Neural cell (in vitro differentiated cells): ENCODE measurements at regions not wholly inside any gene's neighbourhood (a gene's known extent, or its start where the extent isn't known, plus 50 kb on each side); places are given as distances from the start of the nearest gene placed in this dataset.

Experiments used
- H2AFZ ChIP-seq: fragments of 200-600, 300-800 bp; sonication (generic), shearing (Covaris generic); 2 replicates; pipeline ENCODE4 v1.6.0; 2014; ENCODE audit warnings: low read depth, mild to moderate bottlenecking, antibody characterized with exemption, low read length, moderate library complexity
- H3F3A ChIP-seq: fragments of 200-600 bp; shearing (Covaris generic); 2 replicates; pipeline ENCODE4 v1.6.1; 2016; ENCODE audit warnings: mild to moderate bottlenecking, moderate library complexity, mixed read lengths, antibody characterized with exemption, low read length; ENCODE audit not compliant: insufficient read depth, poor library complexity, severe bottlenecking
- H3K27ac ChIP-seq: fragments of 200-600, 300-800 bp; sonication (generic), shearing (Covaris generic); 2 replicates; pipeline ENCODE4 v1.5.1; 2014; ENCODE audit warnings: mild to moderate bottlenecking, low read length, moderate library complexity
- H3K27me3 ChIP-seq: fragments of 300-800, 200-600 bp; sonication (generic), shearing (Covaris generic); 2 replicates; pipeline ENCODE4 v1.6.0; 2014; ENCODE audit warnings: mild to moderate bottlenecking, low read depth, low read length, moderate library complexity; ENCODE audit not compliant: insufficient read depth
- H3K36me3 ChIP-seq: fragments of 300-800, 200-600 bp; sonication (generic), shearing (Covaris generic); 2 replicates; pipeline ENCODE4 v1.5.1; 2014; ENCODE audit warnings: mild to moderate bottlenecking, antibody characterized with exemption, low read length, moderate library complexity; ENCODE audit not compliant: insufficient read depth
- H3K4me2 ChIP-seq: fragments of 300-800, 200-600 bp; sonication (generic), shearing (Covaris generic); 2 replicates; pipeline ENCODE4 v1.6.0; 2014; ENCODE audit warnings: mild to moderate bottlenecking, low read length
- H3K4me3 ChIP-seq: fragments of 300-800, 200-600 bp; sonication (generic), shearing (Covaris generic); 2 replicates; pipeline ENCODE4 v1.5.1; 2014; ENCODE audit warnings: mild to moderate bottlenecking, low read length, moderate library complexity
- H3K79me2 ChIP-seq: fragments of 200-600 bp; shearing (Covaris generic); replicated peaks from 2 replicates; pipeline ENCODE4 v1.6.0; 2014; ENCODE audit warnings: mild to moderate bottlenecking, low read length, moderate library complexity; ENCODE audit not compliant: insufficient read depth
- H3K9ac ChIP-seq: fragments of 300-800, 200-600 bp; sonication (generic), shearing (Covaris generic); 2 replicates; pipeline ENCODE4 v1.6.1; 2016; ENCODE audit warnings: mild to moderate bottlenecking, low read length, mixed read lengths
- H3K9me2 ChIP-seq: fragments of 200-600 bp; shearing (Covaris generic); 2 replicates; pipeline ENCODE4 v1.6.1; 2016; ENCODE audit warnings: mild to moderate bottlenecking, low read length, mixed read lengths; ENCODE audit not compliant: insufficient read depth
- H3K9me3 ChIP-seq: fragments of 200-600, 300-800 bp; sonication (generic), shearing (Covaris generic); 2 replicates; pipeline ENCODE4 v1.6.1; 2016; ENCODE audit warnings: mild to moderate bottlenecking, mixed run types, low read length, moderate library complexity, mixed read lengths
- H4K20me1 ChIP-seq: fragments of 200-600 bp; shearing (Covaris generic); 2 replicates; pipeline ENCODE4 v1.6.1; 2016; ENCODE audit warnings: mild to moderate bottlenecking, mixed run types; ENCODE audit not compliant: insufficient read depth
- EP300 ChIP-seq: fragments of 450-650 bp; conservative IDR thresholded peaks from 2 replicates; pipeline ENCODE4 v1.6.1; 2014; ENCODE audit warnings: antibody characterized with exemption, mild to moderate bottlenecking, moderate library complexity; ENCODE audit not compliant: poor library complexity, severe bottlenecking
- EZH2 ChIP-seq: fragments of 200-600, 300-800 bp; shearing (Covaris generic), sonication (generic); IDR thresholded peaks from 2 replicates; pipeline ENCODE4 v1.6.1; 2014; ENCODE audit warnings: antibody characterized with exemption, low read length, borderline replicate concordance, mild to moderate bottlenecking; ENCODE audit not compliant: insufficient read depth, poor library complexity, severe bottlenecking
- MXI1 ChIP-seq: fragments of 450-650 bp; conservative IDR thresholded peaks from 2 replicates; pipeline ENCODE4 v1.6.1; 2014; ENCODE audit warnings: antibody characterized with exemption, mild to moderate bottlenecking; ENCODE audit not compliant: poor library complexity, severe bottlenecking
- POLR2AphosphoS5 ChIP-seq: IDR thresholded peaks from 2 replicates; pipeline ENCODE4 v1.6.1; 2012
- RAD21 ChIP-seq: fragments of 450-650 bp; conservative IDR thresholded peaks from 2 replicates; pipeline ENCODE4 v1.6.1; 2014; ENCODE audit warnings: antibody characterized with exemption, mild to moderate bottlenecking, moderate library complexity
- REST ChIP-seq: IDR thresholded peaks from 2 replicates; pipeline ENCODE4 v1.6.1; 2012; ENCODE audit warnings: borderline replicate concordance
- SMC3 ChIP-seq: fragments of 450-650 bp; conservative IDR thresholded peaks from 2 replicates; pipeline ENCODE4 v1.6.1; 2014; ENCODE audit warnings: antibody characterized with exemption, mild to moderate bottlenecking, moderate library complexity; ENCODE audit not compliant: poor library complexity
- TAF1 ChIP-seq: IDR thresholded peaks from 2 replicates; pipeline ENCODE4 v1.6.1; 2012; ENCODE audit warnings: low read depth
- TF ChIP-seq, protein P1 (sequence below): fragments of 450-650 bp; IDR thresholded peaks from 2 replicates; pipeline ENCODE4 v1.5.1; 2014; ENCODE audit warnings: antibody characterized with exemption, mild to moderate bottlenecking, moderate library complexity; ENCODE audit not compliant: poor library complexity, severe bottlenecking

DNA sequence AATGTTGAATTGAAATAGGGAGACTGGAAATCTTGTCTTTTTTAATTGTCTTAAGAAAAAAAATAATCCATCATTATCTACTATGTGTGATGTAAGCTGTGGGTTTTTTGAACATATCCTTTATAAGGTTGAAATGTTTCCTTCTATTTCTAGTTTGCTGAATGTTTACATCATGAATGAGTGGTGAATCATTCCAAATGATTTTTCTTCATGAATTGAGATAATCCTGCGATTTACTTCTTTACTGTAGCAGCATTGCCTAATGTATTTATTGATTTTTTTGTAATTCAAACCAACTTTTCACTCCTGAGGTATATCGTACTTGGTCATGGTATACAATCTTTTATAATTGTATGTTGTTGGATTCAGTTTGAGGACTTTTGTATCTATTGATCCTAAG, 607.6 kb upstream of the PFKP start:
- Histone ChIP-seq H3K9me3 (peaks cover 4% of the 10 kb centered on the region), H3K4me3 (no peak overlapping the region), H3K9me2 (no peaks in the 10 kb centered on the region), H3K4me2 (no peak overlapping the region), H2AFZ (no peak overlapping the region), H4K20me1 (no peaks in the 10 kb centered on the region), H3F3A (no peaks in the 10 kb centered on the region), H3K79me2 (no peaks in the 10 kb centered on the region), H3K27me3 (no peaks in the 10 kb centered on the region), H3K36me3 (no peaks in the 10 kb centered on the region), H3K9ac (no peak overlapping the region), H3K27ac (no peak overlapping the region)
- TF ChIP-seq EZH2 (no peak), REST (no peak), TAF1 (no peak), SMC3 (no peak), POLR2AphosphoS5 (no peak), RAD21 (no peak), MXI1 (no peak), EP300 (no peak)
- TF ChIP-seq, protein P1, sequence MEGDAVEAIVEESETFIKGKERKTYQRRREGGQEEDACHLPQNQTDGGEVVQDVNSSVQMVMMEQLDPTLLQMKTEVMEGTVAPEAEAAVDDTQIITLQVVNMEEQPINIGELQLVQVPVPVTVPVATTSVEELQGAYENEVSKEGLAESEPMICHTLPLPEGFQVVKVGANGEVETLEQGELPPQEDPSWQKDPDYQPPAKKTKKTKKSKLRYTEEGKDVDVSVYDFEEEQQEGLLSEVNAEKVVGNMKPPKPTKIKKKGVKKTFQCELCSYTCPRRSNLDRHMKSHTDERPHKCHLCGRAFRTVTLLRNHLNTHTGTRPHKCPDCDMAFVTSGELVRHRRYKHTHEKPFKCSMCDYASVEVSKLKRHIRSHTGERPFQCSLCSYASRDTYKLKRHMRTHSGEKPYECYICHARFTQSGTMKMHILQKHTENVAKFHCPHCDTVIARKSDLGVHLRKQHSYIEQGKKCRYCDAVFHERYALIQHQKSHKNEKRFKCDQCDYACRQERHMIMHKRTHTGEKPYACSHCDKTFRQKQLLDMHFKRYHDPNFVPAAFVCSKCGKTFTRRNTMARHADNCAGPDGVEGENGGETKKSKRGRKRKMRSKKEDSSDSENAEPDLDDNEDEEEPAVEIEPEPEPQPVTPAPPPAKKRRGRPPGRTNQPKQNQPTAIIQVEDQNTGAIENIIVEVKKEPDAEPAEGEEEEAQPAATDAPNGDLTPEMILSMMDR, result no peak

DNA sequence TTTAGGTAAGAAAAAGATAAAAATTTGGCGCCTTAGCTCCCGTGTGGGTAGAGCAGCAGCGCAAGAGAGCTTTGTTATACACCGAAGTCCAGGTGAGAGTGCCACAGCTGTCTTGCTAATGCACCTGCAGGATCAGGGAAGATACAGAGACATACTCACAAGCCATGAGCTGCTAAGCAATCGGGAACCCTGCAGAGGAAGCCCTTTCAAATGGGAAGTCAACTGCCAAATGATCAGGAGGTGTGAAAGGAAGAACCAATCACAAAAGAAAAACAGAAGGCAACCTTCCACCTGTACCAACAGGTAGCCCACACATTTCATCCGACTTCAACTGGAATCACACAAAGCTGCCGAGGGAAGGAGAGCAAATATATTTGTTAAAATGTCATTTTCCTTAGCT, 610.5 kb upstream of the PFKP start:
- Histone ChIP-seq H3K9me2 (no peaks in the 10 kb centered on the region), H3K9me3 (peaks cover 4% of the 10 kb centered on the region), H3K79me2 (no peaks in the 10 kb centered on the region), H3K9ac (no peak overlapping the region), H3K27ac (no peak overlapping the region), H3K27me3 (no peaks in the 10 kb centered on the region), H3F3A (no peaks in the 10 kb centered on the region), H4K20me1 (no peaks in the 10 kb centered on the region), H3K4me3 (no peak overlapping the region), H3K36me3 (no peaks in the 10 kb centered on the region), H3K4me2 (no peak overlapping the region), H2AFZ (no peak overlapping the region)
- TF ChIP-seq TAF1, result no peak
- no peak for TF ChIP-seq EZH2

- Histone ChIP-seq H3K36me3 (no peaks in the 10 kb centered on the region), H3K79me2 (no peaks in the 10 kb centered on the region), H3K9ac (no peak overlapping the region), H3K27me3 (no peaks in the 10 kb centered on the region), H4K20me1 (no peaks in the 10 kb centered on the region), H3K9me2 (no peaks in the 10 kb centered on the region), H3K4me3 (no peak overlapping the region), H3F3A (no peaks in the 10 kb centered on the region), H2AFZ (no peak overlapping the region), H3K27ac (no peak overlapping the region), H3K9me3 (no peaks in the 10 kb centered on the region), H3K4me2 (no peak overlapping the region)
- TF ChIP-seq POLR2AphosphoS5 (no peak), REST (no peak), SMC3 (no peak), TAF1 (no peak), EZH2 (no peak), EP300 (no peak)
- TF ChIP-seq, protein P1, result no peak
Measured at GRCh38 chr10:2445370-2445769, 622.0 kb upstream of the PFKP start.
